H9 (cell line): ENCODE measurements at regions not wholly inside any gene's neighbourhood (a gene's known extent, or its start where the extent isn't known, plus 50 kb on each side); places are given as distances from the start of the nearest gene placed in this dataset.

ENCODE experiments used
- DNase-seq: peaks from one replicate; pipeline ENCODE4 v3.0.0-alpha.2; 2017
- H2AFZ ChIP-seq: one replicate; pipeline ENCODE4 v1.6.1; 2013; ENCODE audit warnings: mild to moderate bottlenecking, low read length, control low read depth, moderate library complexity
- H2AK5ac ChIP-seq: 2 replicates; pipeline ENCODE4 v1.6.1; 2013; ENCODE audit warnings: low read length, control low read depth, mixed read lengths; ENCODE audit not compliant: insufficient read length
- H2BK120ac ChIP-seq: one replicate; pipeline ENCODE4 v1.6.1; 2013; ENCODE audit warnings: low read depth, mild to moderate bottlenecking, low read length, control low read depth, inconsistent platforms; ENCODE audit not compliant: poor library complexity, severe bottlenecking
- H2BK12ac ChIP-seq: 2 replicates; pipeline ENCODE4 v1.6.1; 2013; ENCODE audit warnings: low read length, control low read depth, mixed read lengths, low read depth; ENCODE audit not compliant: insufficient read length
- H2BK15ac ChIP-seq: 2 replicates; pipeline ENCODE4 v1.6.1; 2013; ENCODE audit warnings: low read depth, low read length, control low read depth
- H2BK20ac ChIP-seq: one replicate; pipeline ENCODE4 v1.6.1; 2013; ENCODE audit warnings: low read depth, mild to moderate bottlenecking, low read length, control low read depth, inconsistent platforms; ENCODE audit not compliant: poor library complexity, severe bottlenecking
- H2BK5ac ChIP-seq: 2 replicates; pipeline ENCODE4 v1.6.1; 2013; ENCODE audit warnings: low read length, control low read depth, mixed read lengths; ENCODE audit not compliant: insufficient read length
- H3K14ac ChIP-seq: 2 replicates; pipeline ENCODE4 v1.6.1; 2013; ENCODE audit warnings: low read length, control low read depth; ENCODE audit not compliant: insufficient read depth
- H3K18ac ChIP-seq: 2 replicates; pipeline ENCODE4 v1.6.1; 2013; ENCODE audit warnings: low read depth, mild to moderate bottlenecking, mixed read lengths, low read length, control low read depth; ENCODE audit not compliant: insufficient read length
- H3K23ac ChIP-seq: 2 replicates; pipeline ENCODE4 v1.6.1; 2013; ENCODE audit warnings: low read length, control low read depth, mixed read lengths, low read depth; ENCODE audit not compliant: insufficient read length
- H3K23me2 ChIP-seq: 2 replicates; pipeline ENCODE4 v1.6.1; 2013; ENCODE audit warnings: low read depth, mild to moderate bottlenecking, mixed read lengths, low read length, control low read depth; ENCODE audit not compliant: insufficient read length, poor library complexity, severe bottlenecking
- H3K27ac ChIP-seq: 2 replicates; pipeline ENCODE4 v1.5.1; 2013; ENCODE audit warnings: low read length, control low read depth, mixed read lengths, low read depth; ENCODE audit not compliant: insufficient read length
- H3K27me3 ChIP-seq: 2 replicates; pipeline ENCODE4 v1.6.1; 2013; ENCODE audit warnings: low read length, control low read depth, inconsistent platforms; ENCODE audit not compliant: insufficient read depth
- H3K4ac ChIP-seq: 2 replicates; pipeline ENCODE4 v1.6.1; 2013; ENCODE audit warnings: low read depth, mild to moderate bottlenecking, control low read depth, inconsistent platforms, low read length, moderate library complexity
- H3K4me1 ChIP-seq: 2 replicates; pipeline ENCODE4 v1.6.1; 2013; ENCODE audit warnings: low read length, control low read depth, inconsistent platforms; ENCODE audit not compliant: insufficient read depth
- H3K4me2 ChIP-seq: 2 replicates; pipeline ENCODE4 v1.6.1; 2013; ENCODE audit warnings: low read length, control low read depth, mixed read lengths; ENCODE audit not compliant: insufficient read length, insufficient read depth
- H3K56ac ChIP-seq: 2 replicates; pipeline ENCODE4 v1.6.1; 2013; ENCODE audit warnings: low read depth, mild to moderate bottlenecking, mixed read lengths, low read length, control low read depth; ENCODE audit not compliant: insufficient read length
- H3K79me1 ChIP-seq: 2 replicates; pipeline ENCODE4 v1.6.1; 2013; ENCODE audit warnings: low read depth, mild to moderate bottlenecking, moderate library complexity, low read length, control low read depth, inconsistent platforms; ENCODE audit not compliant: insufficient read depth, poor library complexity, severe bottlenecking
- H3K79me2 ChIP-seq: 2 replicates; pipeline ENCODE4 v1.6.1; 2013; ENCODE audit warnings: low read length, control low read depth, inconsistent platforms; ENCODE audit not compliant: insufficient read depth
- H3K9ac ChIP-seq: 2 replicates; pipeline ENCODE4 v1.6.1; 2013; ENCODE audit warnings: low read length, control low read depth, mixed read lengths; ENCODE audit not compliant: insufficient read length; ENCODE audit errors: extremely low read depth
- H3K9me3 ChIP-seq: one replicate; pipeline ENCODE4 v1.6.1; 2013; ENCODE audit warnings: low read depth, low read length, inconsistent platforms; ENCODE audit not compliant: control insufficient read depth
- H3T11ph ChIP-seq: one replicate; pipeline ENCODE4 v1.6.1; 2013; ENCODE audit warnings: mild to moderate bottlenecking, low read length, control low read depth, inconsistent platforms
- H4K20me1 ChIP-seq: one replicate; pipeline ENCODE4 v1.6.1; 2013; ENCODE audit not compliant: control insufficient read depth, insufficient read length, insufficient read depth
- H4K5ac ChIP-seq: 2 replicates; pipeline ENCODE4 v1.6.1; 2013; ENCODE audit warnings: low read depth, mild to moderate bottlenecking, mixed read lengths, low read length, control low read depth; ENCODE audit not compliant: insufficient read length
- H4K8ac ChIP-seq: replicated peaks from 2 replicates; pipeline ENCODE4 v1.6.1; 2013; ENCODE audit warnings: low read length, control low read depth, mixed read lengths, low read depth; ENCODE audit not compliant: insufficient read length
- H4K91ac ChIP-seq: 2 replicates; pipeline ENCODE4 v1.6.1; 2013; ENCODE audit warnings: low read depth, mild to moderate bottlenecking, moderate library complexity, mixed read lengths, low read length, control low read depth; ENCODE audit not compliant: insufficient read length
- H3K27ac Mint-ChIP-seq, 3 experiments: 2 replicates in 2 of 3; 3 replicates in 1 of 3; pipeline ENCODE4 v1.8.0; 2020 to 2021; ENCODE audit warnings: mixed read lengths in 3 of 3, mild to moderate bottlenecking in 1 of 3, moderate library complexity in 1 of 3
- H3K27me3 Mint-ChIP-seq: 2 replicates; pipeline ENCODE4 v1.8.0; 2021; ENCODE audit warnings: low read depth, mild to moderate bottlenecking, moderate library complexity, mixed read lengths
- H3K36me3 Mint-ChIP-seq, 3 experiments: 2 replicates in 2 of 3; 3 replicates in 1 of 3; pipeline ENCODE4 v1.8.0; 2020 to 2021; ENCODE audit warnings: low read depth in 3 of 3, mixed read lengths in 3 of 3; ENCODE audit not compliant: insufficient read depth in 1 of 3
- H3K4me1 Mint-ChIP-seq, 2 experiments: 2 replicates each; pipeline ENCODE4 v1.8.0; 2020; ENCODE audit warnings: mixed read lengths in 2 of 2
- H3K4me3 Mint-ChIP-seq, 2 experiments: 2 replicates in 1 of 2; 3 replicates in 1 of 2; pipeline ENCODE4 v1.8.0; 2020 to 2021; ENCODE audit warnings: mild to moderate bottlenecking in 2 of 2, mixed read lengths in 2 of 2, moderate library complexity in 1 of 2
- H3K9me3 Mint-ChIP-seq, 2 experiments: 2 replicates in 1 of 2; 3 replicates in 1 of 2; pipeline ENCODE4 v1.8.0; 2020; ENCODE audit warnings: mild to moderate bottlenecking in 2 of 2, mixed read lengths in 2 of 2, moderate library complexity in 1 of 2
- WGBS: extraction: QIAGEN DNeasy Blood & Tissue Kit; methylation state at CpG from one replicate; pipeline ENCODE4 v1.1.7; 2013; ENCODE audit warnings: missing lambda C conversion rate, low lambda C conversion rate, mixed read lengths; ENCODE audit not compliant: insufficient read length; ENCODE audit errors: extremely low coverage; 5-methylcytosine and 5-hydroxymethylcytosine counted together
- TF ChIP-seq, protein P1 (sequence below): fragments of 200-600 bp; sonication (generic); conservative IDR thresholded peaks from 3 replicates; pipeline ENCODE4 v1.8.0; 2021; ENCODE audit warnings: antibody characterized with exemption, mild to moderate bottlenecking

DNA sequence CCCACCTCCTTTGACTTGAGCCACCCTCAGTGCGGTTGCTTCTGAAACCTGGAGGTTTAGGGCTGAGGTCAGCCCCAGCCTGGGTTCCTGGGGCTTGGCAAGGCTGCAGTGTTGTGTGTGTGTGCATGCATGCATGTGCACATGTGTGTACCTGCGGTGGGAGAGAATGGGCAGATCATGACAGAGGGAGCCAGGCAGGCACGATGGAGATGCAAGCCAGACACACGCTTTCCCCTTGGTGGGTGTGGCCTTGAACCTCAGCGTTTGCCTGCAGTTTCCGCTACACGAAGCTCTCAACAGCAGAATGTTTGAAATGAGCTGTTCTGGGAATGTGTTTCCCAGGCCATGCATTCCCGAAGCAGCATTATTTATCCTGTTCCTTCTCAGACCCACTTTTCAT, 65.9 kb upstream of the RAPGEF1 start:
- H3K9ac ChIP-seq: no peak overlapping the region
- no peak overlapping the region for H3T11ph ChIP-seq
- no peak overlapping the region for H3K27ac Mint-ChIP-seq
- no peak overlapping the region for H3K23ac ChIP-seq
- H3K36me3 Mint-ChIP-seq: peaks cover 0 to 2% (median 0%) of the 10 kb centered on the region in 3 experiments; a peak in 1 of 7 replicates
- H3K9me3 Mint-ChIP-seq: no peaks in the 10 kb centered on the region
- H3K79me1 ChIP-seq: no peaks in the 10 kb centered on the region
- no peak overlapping the region; the same call in 1 of the 2 replicates for H3K14ac ChIP-seq
- peaks cover 15% of the 10 kb centered on the region; the same call in 1 of the 2 replicates for H3K4me1 ChIP-seq
- H2AFZ ChIP-seq: no peak overlapping the region
- no peak overlapping the region for H4K5ac ChIP-seq
- peaks cover 35 to 49% of the 10 kb centered on the region in 2 experiments for H3K4me1 Mint-ChIP-seq
- peaks cover 2% of the 10 kb centered on the region for H3K27me3 Mint-ChIP-seq
- H3K9me3 ChIP-seq: no peaks in the 10 kb centered on the region
- no peak overlapping the region; a peak in 1 of 5 replicates for H3K4me3 Mint-ChIP-seq
- no peak overlapping the region for H4K91ac ChIP-seq
- H3K4me2 ChIP-seq: no peak overlapping the region
- H2BK120ac ChIP-seq: no peak overlapping the region
- no peak for DNase-seq
- no peak overlapping the region for H2BK20ac ChIP-seq
- no peak overlapping the region for H2BK5ac ChIP-seq
- TF ChIP-seq, protein P1, sequence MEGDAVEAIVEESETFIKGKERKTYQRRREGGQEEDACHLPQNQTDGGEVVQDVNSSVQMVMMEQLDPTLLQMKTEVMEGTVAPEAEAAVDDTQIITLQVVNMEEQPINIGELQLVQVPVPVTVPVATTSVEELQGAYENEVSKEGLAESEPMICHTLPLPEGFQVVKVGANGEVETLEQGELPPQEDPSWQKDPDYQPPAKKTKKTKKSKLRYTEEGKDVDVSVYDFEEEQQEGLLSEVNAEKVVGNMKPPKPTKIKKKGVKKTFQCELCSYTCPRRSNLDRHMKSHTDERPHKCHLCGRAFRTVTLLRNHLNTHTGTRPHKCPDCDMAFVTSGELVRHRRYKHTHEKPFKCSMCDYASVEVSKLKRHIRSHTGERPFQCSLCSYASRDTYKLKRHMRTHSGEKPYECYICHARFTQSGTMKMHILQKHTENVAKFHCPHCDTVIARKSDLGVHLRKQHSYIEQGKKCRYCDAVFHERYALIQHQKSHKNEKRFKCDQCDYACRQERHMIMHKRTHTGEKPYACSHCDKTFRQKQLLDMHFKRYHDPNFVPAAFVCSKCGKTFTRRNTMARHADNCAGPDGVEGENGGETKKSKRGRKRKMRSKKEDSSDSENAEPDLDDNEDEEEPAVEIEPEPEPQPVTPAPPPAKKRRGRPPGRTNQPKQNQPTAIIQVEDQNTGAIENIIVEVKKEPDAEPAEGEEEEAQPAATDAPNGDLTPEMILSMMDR: no peak
- H3K27me3 ChIP-seq: no peaks in the 10 kb centered on the region
- H3K79me2 ChIP-seq: no peaks in the 10 kb centered on the region
- no CpG with 5 or more reads among the region's 8 CpGs for WGBS
- H3K56ac ChIP-seq: no peak overlapping the region
- H3K4ac ChIP-seq: no peak overlapping the region
- H2BK12ac ChIP-seq: no peak overlapping the region
- H2BK15ac ChIP-seq: no peak overlapping the region
- H2AK5ac ChIP-seq: no peak overlapping the region
- no peak overlapping the region for H4K8ac ChIP-seq
- H3K18ac ChIP-seq: no peak overlapping the region
- no peaks in the 10 kb centered on the region for H4K20me1 ChIP-seq
- H3K27ac ChIP-seq: no peak overlapping the region
- peaks cover 4% of the 10 kb centered on the region for H3K23me2 ChIP-seq
